ENCODE measurements at regions not wholly inside any gene's neighbourhood (a gene's known extent, or its start where the extent isn't known, plus 50 kb on each side); places are given as distances from the start of the nearest gene placed in this dataset.
"Not testable (repeated sequence)": the region's sequence is repeated elsewhere in the genome, so short reads cannot be mapped to it uniquely, and the experiment has no call there.

DNA sequence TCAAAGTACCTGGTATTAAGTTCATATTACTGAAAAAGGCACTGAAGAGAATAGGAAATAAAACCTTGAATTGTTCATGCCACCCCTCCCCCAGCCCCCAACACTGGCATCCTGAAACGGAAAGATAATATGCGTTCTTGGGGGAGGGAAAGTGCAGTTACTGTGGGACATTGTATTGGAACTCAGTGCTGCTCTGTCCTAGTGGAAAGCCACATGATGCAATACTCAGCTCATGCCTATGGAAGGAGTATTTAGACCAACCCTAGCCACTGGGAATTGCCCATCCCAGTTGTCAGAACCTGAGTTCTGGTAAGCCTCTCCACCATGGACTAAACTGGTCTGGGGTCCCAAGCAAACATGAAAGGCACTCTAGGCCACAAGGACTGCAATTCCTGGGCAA is 680.8 kb upstream of the BCHE start (continued):
- TF ChIP-seq ELF1 (tag; IDR thresholded peaks at IDR 0.05) (no peak), ZNF431 (CRISPR knock-in tag; IDR thresholded peaks at IDR 0.05) (no peak), ETV5 (CRISPR knock-in tag; IDR thresholded peaks at IDR 0.05; ENCODE audit: low read depth) (no peak), BHLHE40 (IDR thresholded peaks at IDR 0.05; ENCODE audit: low read length) (no peak), NELFE (IDR thresholded peaks at IDR 0.05; ENCODE audit: insufficient read depth, insufficient read length) (no peak), MCM2 (IDR thresholded peaks at IDR 0.05; ENCODE audit: low read depth) (no peak)

DNA sequence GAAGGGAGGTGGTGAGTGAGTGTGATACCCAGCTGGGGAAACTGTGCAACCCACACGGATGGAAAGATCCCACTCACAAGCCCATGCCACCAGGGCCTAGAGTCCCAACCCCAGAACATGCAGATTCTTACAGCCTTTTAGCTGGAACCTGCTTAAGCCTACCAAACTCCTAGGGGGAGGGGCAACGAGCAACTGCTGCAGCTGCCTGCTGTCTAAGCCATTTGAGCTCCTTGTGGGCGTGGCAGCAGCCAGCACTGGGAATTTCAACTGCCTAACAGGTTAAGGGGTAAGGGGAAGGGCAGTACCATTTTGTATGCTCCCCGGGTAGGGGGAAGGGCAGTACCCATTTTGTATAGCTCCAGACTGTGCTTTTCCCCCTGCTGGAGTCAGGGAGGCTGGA is 673.2 kb upstream of the BCHE start:
- Histone ChIP-seq H3K4me3 (no peak overlapping the region), H3K9me1 (ENCODE audit: control insufficient read depth, insufficient read depth, low read length) (no peaks in the 10 kb centered on the region), H3K79me2 (ENCODE audit: control insufficient read depth, insufficient read depth, low read length) (no peaks in the 10 kb centered on the region), H3K4me2 (ENCODE audit: insufficient read depth, low read length) (no peak overlapping the region), H3K36me3 (ENCODE audit: control insufficient read depth, insufficient read depth, low read length) (no peaks in the 10 kb centered on the region), H2AFZ (ENCODE audit: low read depth, low read length) (no peak overlapping the region), H3K27ac (ENCODE audit: extremely low read depth, low read depth, low read length) (no peak overlapping the region), H3K4me1 (replicated peaks in 1 of 2; ENCODE audit: control insufficient read depth in 2 of 2, insufficient read depth in 2 of 2, low read length in 2 of 2) (no peaks in the 10 kb centered on the region), H3K9ac (ENCODE audit: insufficient read depth in 1 of 2, low read depth in 2 of 2, low read length in 2 of 2) (no peak overlapping the region), H3K9me3 (replicated peaks; ENCODE audit: control insufficient read depth, insufficient read depth, low read depth, low read length) (no peaks in the 10 kb centered on the region), H3K27me3 (ENCODE audit: control insufficient read depth in 2 of 2, insufficient read depth in 2 of 2, low read length in 2 of 2) (no peaks in the 10 kb centered on the region), H4K20me1 (replicated peaks; ENCODE audit: control insufficient read depth, insufficient read depth, low read length) (no peaks in the 10 kb centered on the region)
- ChIA-PET CTCF (ENCODE audit: low intra/inter-chr PET ratio) (no interaction called here), POLR2A (no interaction called here)
- WGBS (ENCODE audit: insufficient coverage, low coverage, missing lambda C conversion rate): 3% methylated on average over 4 of the region's 4 CpGs
- DNase-seq (ENCODE audit: extremely low read depth in 1 of 4, low spot score in 3 of 4): no peak
- in situ Hi-C loops (cut with MboI): no loop called here
- no TSS peak for BruUV-seq (replicated peaks)
- no peak for ATAC-seq
- FAIRE-seq: no peak
- no peak for TF ChIP-seq ZNF263 (CRISPR knock-in tag; IDR thresholded peaks at IDR 0.05; ENCODE audit: borderline replicate concordance)
- TF ChIP-seq, protein P1, sequence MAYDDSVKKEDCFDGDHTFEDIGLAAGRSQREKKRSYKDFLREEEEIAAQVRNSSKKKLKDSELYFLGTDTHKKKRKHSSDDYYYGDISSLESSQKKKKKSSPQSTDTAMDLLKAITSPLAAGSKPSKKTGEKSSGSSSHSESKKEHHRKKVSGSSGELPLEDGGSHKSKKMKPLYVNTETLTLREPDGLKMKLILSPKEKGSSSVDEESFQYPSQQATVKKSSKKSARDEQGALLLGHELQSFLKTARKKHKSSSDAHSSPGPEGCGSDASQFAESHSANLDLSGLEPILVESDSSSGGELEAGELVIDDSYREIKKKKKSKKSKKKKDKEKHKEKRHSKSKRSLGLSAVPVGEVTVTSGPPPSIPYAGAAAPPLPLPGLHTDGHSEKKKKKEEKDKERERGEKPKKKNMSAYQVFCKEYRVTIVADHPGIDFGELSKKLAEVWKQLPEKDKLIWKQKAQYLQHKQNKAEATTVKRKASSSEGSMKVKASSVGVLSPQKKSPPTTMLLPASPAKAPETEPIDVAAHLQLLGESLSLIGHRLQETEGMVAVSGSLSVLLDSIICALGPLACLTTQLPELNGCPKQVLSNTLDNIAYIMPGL (CRISPR knock-in tag; IDR thresholded peaks at IDR 0.05): no peak
- TF ChIP-seq SPI1 (IDR thresholded peaks at IDR 0.05; ENCODE audit: borderline replicate concordance, low read depth, low read length): no peak
- intact Hi-C loops (cut with micrococcal nuclease): no loop called here

DNA sequence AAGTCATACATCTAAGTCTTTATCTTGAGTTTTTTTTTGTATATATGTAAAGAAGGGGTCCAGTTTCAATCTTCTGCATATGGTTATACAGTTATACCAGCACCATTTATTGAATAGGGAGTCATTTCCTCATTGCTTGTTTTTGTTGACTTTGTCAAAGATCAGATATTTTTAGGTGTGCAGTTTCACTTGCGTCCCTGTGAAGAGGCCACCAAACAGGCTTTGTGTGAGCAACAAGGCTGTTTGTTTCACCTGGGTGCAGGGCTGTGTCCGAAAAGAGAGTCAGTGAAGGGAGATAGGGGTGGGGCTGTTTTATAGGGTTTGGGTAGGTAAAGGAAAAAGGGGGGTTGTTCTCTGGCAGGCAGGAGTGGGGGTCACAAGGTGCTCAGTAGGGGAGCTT is 663.2 kb upstream of the BCHE start:
- H3K9ac ChIP-seq (ENCODE audit: insufficient read depth in 1 of 2, low read depth in 2 of 2, low read length in 2 of 2); POLR2A ChIA-PET; BruUV-seq (replicated peaks); intact Hi-C loops (cut with micrococcal nuclease); FAIRE-seq; H3K27ac ChIP-seq (ENCODE audit: extremely low read depth, low read depth, low read length); in situ Hi-C loops (cut with MboI); DNase-seq (ENCODE audit: extremely low read depth in 1 of 4, low spot score in 3 of 4); H3K9me3 ChIP-seq (replicated peaks; ENCODE audit: control insufficient read depth, insufficient read depth, low read depth, low read length); H3K4me2 ChIP-seq (ENCODE audit: insufficient read depth, low read length); H3K9me1 ChIP-seq (ENCODE audit: control insufficient read depth, insufficient read depth, low read length); H3K27me3 ChIP-seq (ENCODE audit: control insufficient read depth in 2 of 2, insufficient read depth in 2 of 2, low read length in 2 of 2); ATAC-seq; H3K36me3 ChIP-seq (ENCODE audit: control insufficient read depth, insufficient read depth, low read length); H2AFZ ChIP-seq (ENCODE audit: low read depth, low read length); H4K20me1 ChIP-seq (replicated peaks; ENCODE audit: control insufficient read depth, insufficient read depth, low read length); H3K79me2 ChIP-seq (ENCODE audit: control insufficient read depth, insufficient read depth, low read length); H3K4me1 ChIP-seq (replicated peaks in 1 of 2; ENCODE audit: control insufficient read depth in 2 of 2, insufficient read depth in 2 of 2, low read length in 2 of 2); CTCF ChIA-PET (ENCODE audit: low intra/inter-chr PET ratio); H3K4me3 ChIP-seq: not testable (repeated sequence)
- 0% methylated on average over 2 of the region's 2 CpGs for WGBS (ENCODE audit: insufficient coverage, low coverage, missing lambda C conversion rate)

All from K562 (cell line).